Heart left ventricle (tissue), 16 donors: ENCODE measurements at regions not wholly inside any gene's neighbourhood (a gene's known extent, or its start where the extent isn't known, plus 50 kb on each side); places are given as distances from the start of the nearest gene placed in this dataset.

ENCODE experiments used
- ATAC-seq, 4 donors: fragments of 200-7000 bp; cut with Tn5 transposase; one replicate each; pipeline ENCODE4 v1.9.1; 2020 to 2022; ENCODE audit warnings: moderate library complexity in 4 of 4, mild to moderate bottlenecking in 3 of 4, moderate number of reproducible peaks in 1 of 4
- DNase-seq, 5 donors: peaks; one replicate each; pipeline ENCODE4 v3.0.0-alpha.2; 2020
- H3K27ac ChIP-seq, 12 donors: fragments of 200-600 bp; sonication (generic) in 4 of 12; one replicate each; pipeline versions ENCODE4 v1.5.0 to v1.8.0; 2016 to 2022; ENCODE audit warnings: mild to moderate bottlenecking in 2 of 12
- H3K27me3 ChIP-seq, 9 donors: fragments of 200-600 bp; sonication (generic) in 2 of 9; one replicate each; pipeline versions ENCODE4 v1.5.1 to v1.8.0; 2016 to 2022; ENCODE audit warnings: mild to moderate bottlenecking in 3 of 9
- H3K36me3 ChIP-seq, 9 donors: fragments of 200-600 bp; sonication (generic) in 2 of 9; one replicate each; pipeline versions ENCODE4 v1.5.0 to v1.8.0; 2018 to 2022; ENCODE audit warnings: mild to moderate bottlenecking in 2 of 9
- H3K4me1 ChIP-seq, 12 donors: fragments of 200-600 bp; sonication (generic) in 4 of 12; one replicate each; pipeline versions ENCODE4 v1.5.0 to v1.8.0; 2016 to 2022; ENCODE audit warnings: mild to moderate bottlenecking in 3 of 12
- H3K4me3 ChIP-seq, 12 donors: fragments of 200-600 bp; sonication (generic) in 4 of 12; one replicate each; pipeline versions ENCODE4 v1.5.0 to v1.8.0; 2017 to 2022; ENCODE audit warnings: mild to moderate bottlenecking in 9 of 12, moderate library complexity in 4 of 12
- H3K9me3 ChIP-seq, 12 donors: fragments of 200-600 bp; sonication (generic) in 4 of 12; one replicate each; pipeline versions ENCODE4 v1.5.0 to v1.8.0; 2016 to 2022; ENCODE audit warnings: mild to moderate bottlenecking in 1 of 12
- CTCF ChIP-seq, 12 donors: fragments of 200-600 bp; sonication (generic) in 4 of 12; IDR thresholded peaks; one replicate each; pipeline versions ENCODE4 v1.5.0 to v1.8.0; 2018 to 2022; ENCODE audit warnings: antibody characterized with exemption in 12 of 12, mild to moderate bottlenecking in 5 of 12
- POLR2A ChIP-seq, 2 donors: fragments of 450-650 bp; IDR thresholded peaks; one replicate each; pipeline ENCODE4 v1.6.1; 2017; ENCODE audit warnings: antibody characterized with exemption in 2 of 2, mild to moderate bottlenecking in 2 of 2, moderate library complexity in 2 of 2
- WGBS, 4 donors: extraction: QIAGEN DNeasy Blood & Tissue Kit in 2 of 4; methylation state at CpG; one replicate each; pipeline versions ENCODE4 v1.1.5 to v1.1.7; 2013 to 2018; 5-methylcytosine and 5-hydroxymethylcytosine counted together
- intact Hi-C, 10 donors: fragments of 100-400 bp; cut with DNase I; formaldehyde crosslinking; loops; one replicate each; pipeline versions ENCODE4 v1.11.1 to v1.14.2; 2022
- donor health status: ischemic (EF 13 %, LVEDD 7.1; RV severe dilation, severe dysfunction).
- donor health status: healthy with polysubstance abuse.
- donor health status: DM: no; HTN: yes; CAD: no.
- donor health status: DM: no; HTN: no; CAD: no.
- donor health status: ischemic (EF 25% LVEDD 6.9; RV normal size, moderate dysfunction).
- donor health status: ischemic (EF 25% LVEDD 5.7; RV mildly dilated, moderate dysfunction).
- donor health status: healthy.
- donor health status: DM: yes; HTN: yes; CAD: no.
- donor health status: ischemic (EF 35%, LVEDD 5.7; RV mildly dilated, moderate dysfunction).
- donor health status: nonischemic (EF 11% LVEDD 7.7; RV severe dilation, severe dysfunction).
- donor health status: DM: yes; HTN: yes; CAD: no.
- donor health status: PGD.
- donor health status: ischemic (EF 29% LVEDD 5.4; RV normal size, mild dysfunction).
- donor health status: nonischemic (EF 23%, LVEDD 6.1; RV moderate dilation, normal function).

GRCh38 chr15:35843498-35843897, 297.5 kb upstream of the DPH6 start:
- Histone ChIP-seq H3K9me3 (no peaks in the 10 kb centered on the region), H3K4me1 (no peaks in the 10 kb centered on the region), H3K36me3 (no peaks in the 10 kb centered on the region), H3K4me3 (no peak overlapping the region), H3K27me3 (no peaks in the 10 kb centered on the region), H3K27ac (no peak overlapping the region)
- 61 to 72% (median 66%) methylated on average over 2 of the region's 2 CpGs for WGBS, 4 donors
- intact Hi-C loops = no loop called here
- peak in 1 of 4 donors; percentile 27 for ATAC-seq
- no peak for DNase-seq
- TF ChIP-seq POLR2A (IDR thresholded peaks at IDR 0.05) = no peak
- TF ChIP-seq CTCF (IDR thresholded peaks at IDR 0.05) = no peak

GRCh38 chr15:35850284-35850683, 304.3 kb upstream of the DPH6 start:
- intact Hi-C loops = no loop called here
- Histone ChIP-seq H3K4me1 (no peaks in the 10 kb centered on the region), H3K36me3 (no peaks in the 10 kb centered on the region), H3K9me3 (no peaks in the 10 kb centered on the region), H3K27ac (no peak overlapping the region), H3K4me3 (no peak overlapping the region), H3K27me3 (no peaks in the 10 kb centered on the region)
- ATAC-seq (peak in 1 of 4 donors; percentile 56), DNase-seq (no peak)
- 63 to 83% (median 75%) methylated on average over 2 of the region's 2 CpGs for WGBS, 4 donors
- TF ChIP-seq CTCF (IDR thresholded peaks at IDR 0.05) (no peak), POLR2A (IDR thresholded peaks at IDR 0.05) (no peak)

GRCh38 chr15:35851491-35851890, 305.5 kb upstream of the DPH6 start:
- DNase-seq (no peak), ATAC-seq (no peak)
- peaks cover 0 to 3% (median 0%) of the 10 kb centered on the region in 12 donors for H3K4me1 ChIP-seq
- intact Hi-C loops = no loop called here
- H3K27ac ChIP-seq = no peak overlapping the region
- H3K27me3 ChIP-seq = no peaks in the 10 kb centered on the region
- no peak for TF ChIP-seq POLR2A (IDR thresholded peaks at IDR 0.05)
- no peak for TF ChIP-seq CTCF (IDR thresholded peaks at IDR 0.05)
- H3K36me3 ChIP-seq = no peaks in the 10 kb centered on the region
- H3K9me3 ChIP-seq = no peaks in the 10 kb centered on the region
- WGBS, 4 donors = 90 to 100% (median 97%) methylated on average over 1 of the region's 1 CpG
- no peak overlapping the region for H3K4me3 ChIP-seq

- Histone ChIP-seq H3K36me3 (no peaks in the 10 kb centered on the region), H3K4me1 (peaks cover 0 to 9% (median 0%) of the 10 kb centered on the region in 12 donors), H3K4me3 (no peak overlapping the region), H3K9me3 (no peaks in the 10 kb centered on the region), H3K27me3 (no peaks in the 10 kb centered on the region), H3K27ac (no peak overlapping the region)
- intact Hi-C loops = no loop called here
- WGBS, 4 donors = 86 to 91% (median 90%) methylated on average over 6 of the region's 6 CpGs
- TF ChIP-seq POLR2A (IDR thresholded peaks at IDR 0.05) (no peak), CTCF (IDR thresholded peaks at IDR 0.05) (no peak)
- ATAC-seq = no peak
- no peak for DNase-seq
These were observed 307.1 kb upstream of the DPH6 start for GRCh38 chr15:35852818-35853624.
